GM12875 (cell line): ENCODE measurements at regions not wholly inside any gene's neighbourhood (a gene's known extent, or its start where the extent isn't known, plus 50 kb on each side); places are given as distances from the start of the nearest gene placed in this dataset.

Source experiments
- H3K4me3 ChIP-seq: one replicate; pipeline ENCODE4 v1.5.1; 2011; ENCODE audit warnings: low read depth, low read length, control low read depth
- TF ChIP-seq, protein P1 (sequence below): IDR thresholded peaks from 2 replicates; pipeline ENCODE4 v1.5.1; 2011; ENCODE audit warnings: low read depth, mild to moderate bottlenecking, control low read depth, inconsistent platforms, low read length, moderate library complexity, borderline replicate concordance; ENCODE audit not compliant: insufficient read depth

DNA sequence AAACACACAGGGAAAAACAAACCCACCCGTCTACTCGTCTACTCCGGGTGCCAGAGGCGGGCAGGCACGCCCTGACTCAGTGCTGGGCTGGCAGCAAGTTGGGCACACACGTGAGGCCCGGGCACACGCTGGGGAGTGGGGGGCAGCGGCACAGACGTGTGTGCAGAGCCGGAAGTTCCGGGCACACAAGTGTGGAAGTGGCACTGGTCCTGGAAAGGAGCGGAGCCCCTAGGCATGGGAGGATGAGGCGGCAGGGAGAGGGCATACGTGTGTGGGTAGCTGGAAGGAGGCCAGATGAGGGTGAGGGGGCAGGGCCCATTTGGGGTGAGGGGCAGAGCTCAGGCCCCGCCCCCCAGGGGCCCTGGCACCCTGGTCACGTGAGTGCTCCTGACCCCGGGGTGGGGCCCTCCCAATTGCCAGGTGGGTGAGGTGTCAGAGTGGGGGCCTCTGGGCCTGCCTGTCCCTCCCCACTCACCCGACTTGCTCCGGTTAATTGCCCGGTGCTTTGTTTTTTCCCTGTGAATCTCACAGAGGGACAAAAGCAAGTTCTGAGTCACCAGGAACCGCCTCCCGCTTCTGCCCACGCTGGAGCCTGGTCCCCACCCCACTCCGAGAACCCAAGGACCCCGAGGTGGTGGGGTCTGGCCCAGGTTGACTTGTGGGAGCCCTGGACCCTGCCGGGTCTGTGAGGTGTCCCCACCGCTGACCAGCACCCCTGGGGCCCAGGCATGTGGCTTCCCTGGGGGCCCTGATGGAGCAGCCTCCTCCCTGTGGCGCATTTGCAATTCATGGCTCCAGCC, 104.8 kb upstream of the CASZ1 start:
- TF ChIP-seq, protein P1, sequence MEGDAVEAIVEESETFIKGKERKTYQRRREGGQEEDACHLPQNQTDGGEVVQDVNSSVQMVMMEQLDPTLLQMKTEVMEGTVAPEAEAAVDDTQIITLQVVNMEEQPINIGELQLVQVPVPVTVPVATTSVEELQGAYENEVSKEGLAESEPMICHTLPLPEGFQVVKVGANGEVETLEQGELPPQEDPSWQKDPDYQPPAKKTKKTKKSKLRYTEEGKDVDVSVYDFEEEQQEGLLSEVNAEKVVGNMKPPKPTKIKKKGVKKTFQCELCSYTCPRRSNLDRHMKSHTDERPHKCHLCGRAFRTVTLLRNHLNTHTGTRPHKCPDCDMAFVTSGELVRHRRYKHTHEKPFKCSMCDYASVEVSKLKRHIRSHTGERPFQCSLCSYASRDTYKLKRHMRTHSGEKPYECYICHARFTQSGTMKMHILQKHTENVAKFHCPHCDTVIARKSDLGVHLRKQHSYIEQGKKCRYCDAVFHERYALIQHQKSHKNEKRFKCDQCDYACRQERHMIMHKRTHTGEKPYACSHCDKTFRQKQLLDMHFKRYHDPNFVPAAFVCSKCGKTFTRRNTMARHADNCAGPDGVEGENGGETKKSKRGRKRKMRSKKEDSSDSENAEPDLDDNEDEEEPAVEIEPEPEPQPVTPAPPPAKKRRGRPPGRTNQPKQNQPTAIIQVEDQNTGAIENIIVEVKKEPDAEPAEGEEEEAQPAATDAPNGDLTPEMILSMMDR = no peak
- H3K4me3 ChIP-seq = no peak overlapping the region

- TF ChIP-seq, protein P1 = no peak
Measured at GRCh38 chr1:10901891-10902805, 105.7 kb upstream of the CASZ1 start.

DNA sequence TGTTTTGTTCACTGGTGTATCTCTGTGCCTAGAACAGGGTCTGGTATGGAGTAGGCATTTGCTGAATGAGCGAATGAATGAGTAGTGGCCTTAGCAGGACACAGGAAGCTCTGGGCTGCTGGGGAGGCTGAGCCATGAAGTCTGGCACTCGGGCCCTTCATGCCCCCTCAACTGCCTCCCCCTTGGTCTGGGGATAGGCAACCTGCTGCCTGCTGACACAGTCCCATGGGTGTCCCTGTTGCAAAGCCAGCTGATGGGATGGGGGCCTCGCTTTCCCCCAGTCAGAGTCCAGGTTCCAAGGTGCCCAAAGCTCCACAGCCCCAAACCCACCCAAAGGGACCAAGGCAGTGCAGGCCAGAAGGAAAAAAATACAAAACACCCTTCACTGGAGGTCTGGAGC, 107.0 kb upstream of the CASZ1 start:
- H3K4me3 ChIP-seq = no peak overlapping the region
- TF ChIP-seq, protein P1 = no peak

More at GRCh38 chr1:10901891-10902805, 105.7 kb upstream of the CASZ1 start:
- H3K4me3 ChIP-seq = no peak overlapping the region

DNA sequence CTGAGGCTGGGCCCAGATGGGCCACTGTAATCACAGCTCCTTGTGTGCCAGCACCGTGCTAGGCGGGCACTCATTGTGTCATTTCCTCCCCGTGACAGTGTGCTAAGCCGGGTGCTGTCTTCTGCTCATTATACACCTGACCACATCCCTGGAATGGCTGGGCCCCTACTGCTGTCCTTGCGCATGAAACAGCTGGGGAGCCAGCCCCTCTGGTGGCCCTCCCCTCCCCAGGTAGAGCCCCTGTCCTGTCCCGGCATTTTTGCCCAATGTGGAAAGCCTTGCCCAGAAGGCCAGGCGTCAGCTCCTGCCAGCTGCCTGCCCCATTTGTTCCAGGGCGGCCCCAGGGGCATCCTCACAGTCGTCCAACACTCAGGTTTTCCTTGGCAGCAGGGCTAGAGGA, 107.4 kb upstream of the CASZ1 start:
- no peak overlapping the region for H3K4me3 ChIP-seq
- TF ChIP-seq, protein P1 = no peak

- H3K4me3 ChIP-seq = no peak overlapping the region
- TF ChIP-seq, protein P1 = no peak
Measured at GRCh38 chr1:10904396-10905358, 107.8 kb upstream of the TARDBP start.

DNA sequence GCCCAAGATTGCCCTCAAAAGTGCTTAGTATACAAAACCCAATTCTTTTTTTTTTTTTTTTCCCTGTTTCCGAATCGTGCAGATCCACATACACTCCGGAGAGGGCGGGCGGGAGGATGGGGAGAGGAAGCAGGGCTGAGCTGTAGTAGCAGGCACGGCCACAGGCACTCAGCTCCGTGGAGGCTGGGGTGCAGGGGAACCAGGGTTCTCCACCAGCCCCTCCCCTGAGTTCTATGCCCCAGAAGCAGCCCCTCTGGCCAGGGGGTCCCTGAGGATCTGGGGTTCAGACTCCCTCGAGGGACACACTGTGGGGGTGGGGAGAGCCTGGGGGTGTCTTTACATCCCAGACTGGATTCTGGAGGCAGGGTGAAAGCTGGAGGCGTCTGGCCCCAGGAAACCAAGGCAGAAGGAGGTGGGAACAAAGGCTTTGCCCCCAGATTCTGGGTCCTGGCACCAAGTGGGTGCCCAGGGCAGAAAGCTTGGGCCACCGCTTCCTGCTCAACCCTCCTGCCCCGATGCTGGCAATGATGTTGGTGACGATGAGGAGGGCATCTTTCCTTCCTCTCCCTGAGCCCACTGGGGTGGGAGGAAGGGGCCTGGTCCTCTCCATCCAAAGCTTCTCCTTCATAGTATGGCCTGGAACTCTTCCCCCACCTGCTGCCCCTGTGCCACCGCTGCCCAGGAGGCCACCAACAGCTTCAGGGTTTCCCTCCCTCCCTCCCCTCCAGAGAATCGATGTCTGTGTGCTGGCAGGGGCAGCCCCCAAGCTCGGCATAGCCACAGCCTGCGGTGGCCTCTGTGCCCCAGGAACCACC, 106.4 kb upstream of the TARDBP start:
- no peak overlapping the region for H3K4me3 ChIP-seq
- TF ChIP-seq, protein P1 = no peak
